HEK293 (cell line): ENCODE measurements at regions not wholly inside any gene's neighbourhood (a gene's known extent, or its start where the extent isn't known, plus 50 kb on each side); places are given as distances from the start of the nearest gene placed in this dataset.

Source experiments
- CTCF ChIP-seq: fragments of 450-650 bp; formaldehyde crosslinking; IDR thresholded peaks from 2 replicates; pipeline ENCODE4 v1.5.1; 2016; ENCODE audit warnings: missing biosample characterization, missing genetic modification characterization
- FEZF1 ChIP-seq: fragments of 450-650 bp; formaldehyde crosslinking; IDR thresholded peaks from 2 replicates; pipeline ENCODE4 v1.5.1; 2016; ENCODE audit warnings: missing biosample characterization, missing genetic modification characterization
- YY1 ChIP-seq: fragments of 450-650 bp; formaldehyde crosslinking; IDR thresholded peaks from 2 replicates; pipeline ENCODE4 v1.5.1; 2018; ENCODE audit warnings: missing biosample characterization, missing genetic modification characterization
- ZNF10 ChIP-seq: fragments of 450-650 bp; formaldehyde crosslinking; IDR thresholded peaks from 2 replicates; pipeline ENCODE4 v1.5.1; 2017; ENCODE audit warnings: missing biosample characterization, missing genetic modification characterization

- no peak for TF ChIP-seq CTCF (tag by site-specific recombination)
- TF ChIP-seq ZNF10 (tag by site-specific recombination) = no peak
- no peak for TF ChIP-seq YY1 (tag by site-specific recombination)
- no peak for TF ChIP-seq FEZF1
These were observed 125.3 kb downstream of the RBFOX3 start for GRCh38 chr17:79485419-79485985.
